K562 (cell line): ENCODE measurements at regions not wholly inside any gene's neighbourhood (a gene's known extent, or its start where the extent isn't known, plus 50 kb on each side); places are given as distances from the start of the nearest gene placed in this dataset.

Source experiments
- AFF1 ChIP-seq, 2 experiments: fragments of 450-650 bp; IDR thresholded peaks; 2 replicates each; pipeline ENCODE4 v1.6.1; 2018; ENCODE audit warnings: mild to moderate bottlenecking in 2 of 2, low read depth in 1 of 2; ENCODE audit not compliant: partially characterized antibody in 2 of 2
- CREM ChIP-seq: IDR thresholded peaks from 2 replicates; pipeline ENCODE4 v1.6.1; 2014; ENCODE audit warnings: antibody characterized with exemption, low read depth
- CTBP1 ChIP-seq: fragments of 450-650 bp; IDR thresholded peaks from 2 replicates; pipeline ENCODE4 v1.6.1; 2016; ENCODE audit warnings: borderline replicate concordance
- FOXP1 ChIP-seq: sonication (generic); formaldehyde crosslinking; IDR thresholded peaks from 2 replicates; pipeline ENCODE4 v1.8.0; 2022; ENCODE audit warnings: mild to moderate bottlenecking, missing genetic modification reagents
- ID3 ChIP-seq, 2 experiments: fragments of 250-450 bp in 1 of 2; fragments of 450-650 bp in 1 of 2; sonication (Bioruptor Pico) in 1 of 2; IDR thresholded peaks; 2 replicates each; pipeline versions ENCODE4 v1.6.1 to v1.8.0; 2016 to 2021; ENCODE audit warnings: mild to moderate bottlenecking in 2 of 2, moderate library complexity in 2 of 2, missing compliant biosample characterization in 1 of 2, missing genetic modification characterization in 1 of 2
- KLF1 ChIP-seq: fragments of 450-650 bp; IDR thresholded peaks from 2 replicates; pipeline ENCODE4 v1.6.1; 2016; ENCODE audit warnings: missing genetic modification characterization, missing compliant biosample characterization
- MGA ChIP-seq: fragments of 450-650 bp; IDR thresholded peaks from 2 replicates; pipeline ENCODE4 v1.6.1; 2016; ENCODE audit warnings: mild to moderate bottlenecking, moderate library complexity
- NBN ChIP-seq: fragments of 450-650 bp; IDR thresholded peaks from 2 replicates; pipeline ENCODE4 v1.6.1; 2016; ENCODE audit warnings: low read depth, mild to moderate bottlenecking
- SOX6 ChIP-seq: fragments of 450-650 bp; IDR thresholded peaks from 2 replicates; pipeline ENCODE4 v1.6.1; 2014; ENCODE audit warnings: mild to moderate bottlenecking
- ZFP1 ChIP-seq: fragments of 450-650 bp; formaldehyde crosslinking; IDR thresholded peaks from 2 replicates; pipeline ENCODE4 v1.4.0; 2020; ENCODE audit warnings: mild to moderate bottlenecking, mixed read lengths
- ZFP36 ChIP-seq: fragments of 150-350 bp; IDR thresholded peaks from 2 replicates; pipeline ENCODE4 v1.6.1; 2018; ENCODE audit warnings: low read length, low read depth; ENCODE audit not compliant: partially characterized antibody
- ZNF184 ChIP-seq: sonication (generic); formaldehyde crosslinking; IDR thresholded peaks from 2 replicates; pipeline ENCODE4 v1.5.0; 2020; ENCODE audit warnings: missing genetic modification reagents
- ZNF354B ChIP-seq: fragments of 250-450 bp; sonication (Bioruptor Pico); IDR thresholded peaks from 2 replicates; pipeline ENCODE4 v1.4.0; 2020

- no peak for TF ChIP-seq KLF1 (tag)
- TF ChIP-seq MGA: no peak
- no peak for TF ChIP-seq ZFP36
- no peak for TF ChIP-seq AFF1 (IDR thresholded peaks at IDR 0.05; ENCODE audit: low read depth in 1 of 2, partially characterized antibody in 2 of 2)
- peak; percentile 77; the same call in 1 of the 2 replicates for TF ChIP-seq SOX6
- TF ChIP-seq NBN: no peak
- TF ChIP-seq ZFP1: no peak
- TF ChIP-seq CTBP1: peak; percentile 83
- TF ChIP-seq ZNF184: no peak
- TF ChIP-seq ID3 (CRISPR knock-in tag; IDR thresholded peaks at IDR 0.05): no peak
- TF ChIP-seq ID3 (tag; IDR thresholded peaks at IDR 0.05): no peak
- TF ChIP-seq CREM: peak; percentile 62
- no peak for TF ChIP-seq ZNF354B (CRISPR knock-in tag)
- TF ChIP-seq FOXP1: no peak
These were observed 339.0 kb upstream of the PROK2 start (continued) for GRCh38 chr3:72123908-72124441.
